ENCODE measurements at regions not wholly inside any gene's neighbourhood (a gene's known extent, or its start where the extent isn't known, plus 50 kb on each side); places are given as distances from the start of the nearest gene placed in this dataset.
"Not testable (repeated sequence)": the region's sequence is repeated elsewhere in the genome, so short reads cannot be mapped to it uniquely, and the experiment has no call there.

- no peak overlapping the region for H3K27ac ChIP-seq
- TF ChIP-seq ZFX (IDR thresholded peaks at IDR 0.05; ENCODE audit: borderline replicate concordance) (no peak), CTCF (IDR thresholded peaks at IDR 0.05) (no peak)
Observed at GRCh38 chr5:167929841-167930240, 361.6 kb upstream of the WWC1 start.

DNA sequence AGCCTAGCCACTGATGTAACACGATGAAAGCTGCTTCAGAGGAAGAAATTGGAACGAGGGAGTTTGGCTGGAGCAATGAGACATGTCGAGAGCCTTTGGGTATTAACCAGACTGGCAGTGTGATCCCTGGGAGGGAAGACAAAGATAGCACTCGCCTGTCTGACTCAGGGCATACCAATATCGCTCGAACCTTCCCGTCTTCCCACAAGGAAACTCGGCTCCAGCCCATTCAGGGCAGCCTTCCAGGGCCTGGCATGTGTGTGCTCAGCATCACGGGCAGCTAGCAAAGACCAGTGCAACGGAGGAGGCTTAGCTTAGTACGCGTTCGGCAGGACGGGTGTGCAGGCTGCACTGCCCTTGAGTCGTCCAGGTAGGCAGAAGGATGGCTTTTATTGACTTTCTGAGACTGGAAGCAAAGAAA, 356.9 kb upstream of the WWC1 start:
- no peak overlapping the region for H3K27ac ChIP-seq
- TF ChIP-seq CTCF (IDR thresholded peaks at IDR 0.05) (no peak), ZFX (IDR thresholded peaks at IDR 0.05; ENCODE audit: borderline replicate concordance) (no peak)

DNA sequence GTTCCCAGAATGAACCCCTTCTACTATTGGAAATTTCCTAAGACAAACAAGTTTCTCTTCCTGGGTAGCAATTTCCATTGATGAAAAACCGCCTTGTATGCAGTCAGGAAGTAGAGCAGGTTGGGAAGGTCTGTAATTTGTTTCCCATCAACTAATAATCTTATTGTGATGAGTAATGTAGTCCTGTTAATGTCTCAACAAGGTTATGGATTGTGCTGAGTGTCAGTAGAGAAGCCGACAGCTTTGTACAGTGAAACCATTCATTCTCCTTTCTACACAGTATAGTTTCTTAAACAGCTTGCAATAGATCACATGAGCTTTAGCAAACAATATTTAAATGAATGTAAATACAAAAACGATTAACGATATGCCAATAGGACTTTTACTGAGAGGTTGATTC, 355.4 kb upstream of the WWC1 start:
- no peak overlapping the region for H3K27ac ChIP-seq
- no peak for TF ChIP-seq ZFX (IDR thresholded peaks at IDR 0.05; ENCODE audit: borderline replicate concordance)
- no peak for TF ChIP-seq CTCF (IDR thresholded peaks at IDR 0.05)

DNA sequence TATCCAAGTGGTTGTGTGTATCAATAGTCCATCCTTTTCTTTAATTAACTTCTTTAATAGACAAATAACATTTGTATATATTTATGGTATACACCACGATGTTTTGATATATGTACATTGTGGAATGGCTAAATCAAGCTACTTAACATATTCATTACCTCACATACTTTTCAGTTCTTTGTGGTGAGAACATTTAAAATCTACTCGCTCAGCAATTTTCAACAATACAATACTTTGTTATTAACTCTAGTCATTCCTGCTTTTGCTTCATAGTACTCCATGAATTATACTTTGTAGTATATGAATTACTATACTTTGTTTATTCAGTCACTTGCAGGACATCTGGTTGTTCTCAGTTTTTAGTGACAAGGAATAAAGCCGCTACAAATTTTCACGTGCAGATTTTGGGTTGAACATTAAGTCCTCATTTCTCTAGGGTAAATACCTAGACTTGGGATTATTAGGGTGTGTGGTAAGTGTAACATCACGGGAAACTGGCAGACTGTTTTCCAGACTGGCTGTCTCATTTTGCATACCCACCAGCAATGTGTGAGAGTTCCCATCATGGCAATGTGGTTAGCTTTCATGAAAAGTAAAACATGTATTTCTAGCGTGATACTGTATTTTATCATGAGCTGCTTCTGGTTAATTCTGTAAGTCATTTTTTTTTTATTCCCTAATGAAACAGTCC, 354.4 kb upstream of the WWC1 start:
- no peak overlapping the region for H3K27ac ChIP-seq
- TF ChIP-seq CTCF (IDR thresholded peaks at IDR 0.05) (no peak), ZFX (IDR thresholded peaks at IDR 0.05; ENCODE audit: borderline replicate concordance) (no peak)

DNA sequence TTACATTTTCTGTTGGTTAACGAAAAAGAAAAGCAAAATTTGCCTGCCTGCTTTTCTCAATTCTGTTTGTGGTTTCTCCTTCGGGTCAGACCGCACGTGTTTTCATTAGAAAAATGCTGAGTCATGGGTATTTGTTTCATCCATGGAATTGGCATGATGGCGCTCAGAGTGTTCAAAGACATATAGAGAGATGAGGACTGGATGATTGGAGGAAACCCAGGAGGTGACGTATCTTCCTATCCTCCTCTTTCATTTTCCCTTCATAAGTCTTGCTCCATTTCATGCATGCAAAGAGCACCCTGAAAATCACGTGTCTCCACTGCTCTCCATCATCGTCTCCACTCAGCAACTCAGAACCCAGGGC, 353.8 kb upstream of the WWC1 start:
- TF ChIP-seq CTCF (IDR thresholded peaks at IDR 0.05) = no peak
- no peak for TF ChIP-seq ZFX (IDR thresholded peaks at IDR 0.05; ENCODE audit: borderline replicate concordance)
- no peak overlapping the region for H3K27ac ChIP-seq

DNA sequence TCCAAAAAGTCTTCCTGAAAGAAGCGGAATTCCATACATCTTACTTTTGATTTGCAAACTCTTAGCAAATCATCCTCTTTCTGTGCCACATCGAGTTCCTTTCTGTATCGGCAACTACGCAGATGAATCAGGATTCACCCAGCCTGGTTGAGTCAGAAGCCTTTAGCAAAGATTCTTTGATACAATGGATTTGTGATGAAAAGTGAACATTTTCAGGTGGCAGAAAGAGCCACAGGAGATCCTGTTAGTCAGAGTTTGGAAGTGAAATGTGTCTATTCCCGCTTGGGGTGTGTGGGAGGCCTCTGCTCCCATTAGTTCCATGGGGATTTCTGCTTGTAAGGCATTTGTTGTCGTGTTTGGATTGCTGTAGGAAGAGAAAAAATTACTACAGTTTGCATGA, 351.8 kb upstream of the WWC1 start:
- no peak overlapping the region for H3K27ac ChIP-seq
- no peak for TF ChIP-seq CTCF (IDR thresholded peaks at IDR 0.05)
- no peak for TF ChIP-seq ZFX (IDR thresholded peaks at IDR 0.05; ENCODE audit: borderline replicate concordance)

DNA sequence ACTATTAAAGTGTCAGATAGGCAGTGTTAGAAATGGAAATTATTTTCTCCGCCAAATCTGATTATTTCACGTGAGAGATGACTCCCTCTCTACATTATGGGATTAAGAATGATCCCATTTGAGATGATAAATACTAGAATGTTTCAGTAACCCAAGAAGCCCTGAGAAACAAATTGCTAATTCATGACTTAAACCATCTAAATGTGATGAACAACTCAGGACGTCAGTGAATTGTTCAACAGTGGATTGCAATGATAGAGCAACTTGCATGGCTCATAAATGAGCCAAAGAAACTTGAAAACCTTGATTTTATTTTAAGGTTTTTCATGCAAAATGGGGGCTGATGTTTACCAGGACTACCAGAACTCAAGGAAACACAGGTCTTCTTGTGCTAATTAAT, 350.5 kb upstream of the WWC1 start:
- no peak for TF ChIP-seq CTCF (IDR thresholded peaks at IDR 0.05)
- TF ChIP-seq ZFX (IDR thresholded peaks at IDR 0.05; ENCODE audit: borderline replicate concordance) = no peak
- H3K27ac ChIP-seq = no peak overlapping the region

- not testable (repeated sequence) for H3K27ac ChIP-seq
Observed at GRCh38 chr5:167941556-167941955, 349.9 kb upstream of the WWC1 start.
